ENCODE measurements at regions not wholly inside any gene's neighbourhood (a gene's known extent, or its start where the extent isn't known, plus 50 kb on each side); places are given as distances from the start of the nearest gene placed in this dataset.

DNA sequence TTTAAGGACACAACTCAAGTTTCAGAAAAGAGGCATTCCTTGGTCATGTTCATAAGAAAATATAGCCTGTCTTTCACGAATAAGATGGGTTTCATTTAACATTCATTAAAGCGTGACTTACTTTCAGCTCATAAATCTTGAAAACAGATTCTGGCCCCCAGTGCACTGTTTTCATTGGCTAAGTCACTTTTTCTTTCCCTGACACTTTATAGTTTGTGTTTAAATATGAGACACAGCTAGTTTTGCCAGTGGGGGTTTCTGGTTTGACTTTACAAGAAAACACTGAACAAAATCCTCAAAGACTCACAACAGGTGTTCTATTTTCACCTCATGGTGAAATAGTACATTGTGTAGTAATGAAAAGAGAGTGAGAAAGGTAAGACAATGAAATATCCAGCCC, 65.9 kb downstream of the PHLDA1 start:
- Mint-ChIP-seq H3K27ac (no peak overlapping the region), H3K27me3 (ENCODE audit: insufficient read depth, low read depth, poor library complexity) (peaks cover 8% of the 10 kb centered on the region), H3K9me3 (no peaks in the 10 kb centered on the region), H3K4me3 (no peak overlapping the region), H3K4me1 (peaks cover 27% of the 10 kb centered on the region), H3K36me3 (ENCODE audit: low read depth) (no peaks in the 10 kb centered on the region)
- Histone ChIP-seq H3K4me3 (no peak overlapping the region), H4K20me1 (replicated peaks; ENCODE audit: insufficient read depth) (no peaks in the 10 kb centered on the region), H3K4me2 (no peak overlapping the region), H3K27me3 (ENCODE audit: insufficient read depth) (no peaks in the 10 kb centered on the region), H3K79me2 (replicated peaks; ENCODE audit: insufficient read depth) (no peaks in the 10 kb centered on the region), H3K36me3 (ENCODE audit: insufficient read depth) (no peaks in the 10 kb centered on the region), H3F3A (replicated peaks; ENCODE audit: low read depth) (0 out of 2 replicates have a peak, but pooled peaks cover under 1% of the 10 kb centered on the region), H3K9me2 (ENCODE audit: insufficient read depth) (peaks cover 5% of the 10 kb centered on the region; the same call in 1 of the 2 replicates), H3K27ac (ENCODE audit: low read depth) (no peak overlapping the region), H3K4me1 (ENCODE audit: insufficient read depth) (peaks cover 24% of the 10 kb centered on the region), H2AFZ (no peak overlapping the region)
- ATAC-seq = no peak
- no peak for DNase-seq (ENCODE audit: low spot score)
- TF ChIP-seq EZH2 (IDR thresholded peaks at IDR 0.05; ENCODE audit: low read depth, unreplicated experiment) (no peak), EZH2phosphoT487 (IDR thresholded peaks at IDR 0.05; ENCODE audit: unreplicated experiment) (no peak), CREB1 (CRISPR knock-in tag; IDR thresholded peaks at IDR 0.05; ENCODE audit: low read depth) (no peak), ZNF331 (CRISPR knock-in tag; IDR thresholded peaks at IDR 0.05; ENCODE audit: low read depth) (no peak), JUNB (IDR thresholded peaks at IDR 0.05; ENCODE audit: unreplicated experiment) (no peak), ZNF114 (CRISPR knock-in tag; IDR thresholded peaks at IDR 0.05) (no peak), POLR2AphosphoS5 (IDR thresholded peaks at IDR 0.05; ENCODE audit: low read depth) (no peak)
- TF ChIP-seq, protein P1, sequence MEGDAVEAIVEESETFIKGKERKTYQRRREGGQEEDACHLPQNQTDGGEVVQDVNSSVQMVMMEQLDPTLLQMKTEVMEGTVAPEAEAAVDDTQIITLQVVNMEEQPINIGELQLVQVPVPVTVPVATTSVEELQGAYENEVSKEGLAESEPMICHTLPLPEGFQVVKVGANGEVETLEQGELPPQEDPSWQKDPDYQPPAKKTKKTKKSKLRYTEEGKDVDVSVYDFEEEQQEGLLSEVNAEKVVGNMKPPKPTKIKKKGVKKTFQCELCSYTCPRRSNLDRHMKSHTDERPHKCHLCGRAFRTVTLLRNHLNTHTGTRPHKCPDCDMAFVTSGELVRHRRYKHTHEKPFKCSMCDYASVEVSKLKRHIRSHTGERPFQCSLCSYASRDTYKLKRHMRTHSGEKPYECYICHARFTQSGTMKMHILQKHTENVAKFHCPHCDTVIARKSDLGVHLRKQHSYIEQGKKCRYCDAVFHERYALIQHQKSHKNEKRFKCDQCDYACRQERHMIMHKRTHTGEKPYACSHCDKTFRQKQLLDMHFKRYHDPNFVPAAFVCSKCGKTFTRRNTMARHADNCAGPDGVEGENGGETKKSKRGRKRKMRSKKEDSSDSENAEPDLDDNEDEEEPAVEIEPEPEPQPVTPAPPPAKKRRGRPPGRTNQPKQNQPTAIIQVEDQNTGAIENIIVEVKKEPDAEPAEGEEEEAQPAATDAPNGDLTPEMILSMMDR (conservative IDR thresholded peaks at IDR 0.05; ENCODE audit: low read depth in 2 of 2) = no peak
- TF ChIP-seq, protein P2, sequence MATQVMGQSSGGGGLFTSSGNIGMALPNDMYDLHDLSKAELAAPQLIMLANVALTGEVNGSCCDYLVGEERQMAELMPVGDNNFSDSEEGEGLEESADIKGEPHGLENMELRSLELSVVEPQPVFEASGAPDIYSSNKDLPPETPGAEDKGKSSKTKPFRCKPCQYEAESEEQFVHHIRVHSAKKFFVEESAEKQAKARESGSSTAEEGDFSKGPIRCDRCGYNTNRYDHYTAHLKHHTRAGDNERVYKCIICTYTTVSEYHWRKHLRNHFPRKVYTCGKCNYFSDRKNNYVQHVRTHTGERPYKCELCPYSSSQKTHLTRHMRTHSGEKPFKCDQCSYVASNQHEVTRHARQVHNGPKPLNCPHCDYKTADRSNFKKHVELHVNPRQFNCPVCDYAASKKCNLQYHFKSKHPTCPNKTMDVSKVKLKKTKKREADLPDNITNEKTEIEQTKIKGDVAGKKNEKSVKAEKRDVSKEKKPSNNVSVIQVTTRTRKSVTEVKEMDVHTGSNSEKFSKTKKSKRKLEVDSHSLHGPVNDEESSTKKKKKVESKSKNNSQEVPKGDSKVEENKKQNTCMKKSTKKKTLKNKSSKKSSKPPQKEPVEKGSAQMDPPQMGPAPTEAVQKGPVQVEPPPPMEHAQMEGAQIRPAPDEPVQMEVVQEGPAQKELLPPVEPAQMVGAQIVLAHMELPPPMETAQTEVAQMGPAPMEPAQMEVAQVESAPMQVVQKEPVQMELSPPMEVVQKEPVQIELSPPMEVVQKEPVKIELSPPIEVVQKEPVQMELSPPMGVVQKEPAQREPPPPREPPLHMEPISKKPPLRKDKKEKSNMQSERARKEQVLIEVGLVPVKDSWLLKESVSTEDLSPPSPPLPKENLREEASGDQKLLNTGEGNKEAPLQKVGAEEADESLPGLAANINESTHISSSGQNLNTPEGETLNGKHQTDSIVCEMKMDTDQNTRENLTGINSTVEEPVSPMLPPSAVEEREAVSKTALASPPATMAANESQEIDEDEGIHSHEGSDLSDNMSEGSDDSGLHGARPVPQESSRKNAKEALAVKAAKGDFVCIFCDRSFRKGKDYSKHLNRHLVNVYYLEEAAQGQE (IDR thresholded peaks at IDR 0.05; ENCODE audit: unreplicated experiment) = no peak
- TF ChIP-seq, protein P3, sequence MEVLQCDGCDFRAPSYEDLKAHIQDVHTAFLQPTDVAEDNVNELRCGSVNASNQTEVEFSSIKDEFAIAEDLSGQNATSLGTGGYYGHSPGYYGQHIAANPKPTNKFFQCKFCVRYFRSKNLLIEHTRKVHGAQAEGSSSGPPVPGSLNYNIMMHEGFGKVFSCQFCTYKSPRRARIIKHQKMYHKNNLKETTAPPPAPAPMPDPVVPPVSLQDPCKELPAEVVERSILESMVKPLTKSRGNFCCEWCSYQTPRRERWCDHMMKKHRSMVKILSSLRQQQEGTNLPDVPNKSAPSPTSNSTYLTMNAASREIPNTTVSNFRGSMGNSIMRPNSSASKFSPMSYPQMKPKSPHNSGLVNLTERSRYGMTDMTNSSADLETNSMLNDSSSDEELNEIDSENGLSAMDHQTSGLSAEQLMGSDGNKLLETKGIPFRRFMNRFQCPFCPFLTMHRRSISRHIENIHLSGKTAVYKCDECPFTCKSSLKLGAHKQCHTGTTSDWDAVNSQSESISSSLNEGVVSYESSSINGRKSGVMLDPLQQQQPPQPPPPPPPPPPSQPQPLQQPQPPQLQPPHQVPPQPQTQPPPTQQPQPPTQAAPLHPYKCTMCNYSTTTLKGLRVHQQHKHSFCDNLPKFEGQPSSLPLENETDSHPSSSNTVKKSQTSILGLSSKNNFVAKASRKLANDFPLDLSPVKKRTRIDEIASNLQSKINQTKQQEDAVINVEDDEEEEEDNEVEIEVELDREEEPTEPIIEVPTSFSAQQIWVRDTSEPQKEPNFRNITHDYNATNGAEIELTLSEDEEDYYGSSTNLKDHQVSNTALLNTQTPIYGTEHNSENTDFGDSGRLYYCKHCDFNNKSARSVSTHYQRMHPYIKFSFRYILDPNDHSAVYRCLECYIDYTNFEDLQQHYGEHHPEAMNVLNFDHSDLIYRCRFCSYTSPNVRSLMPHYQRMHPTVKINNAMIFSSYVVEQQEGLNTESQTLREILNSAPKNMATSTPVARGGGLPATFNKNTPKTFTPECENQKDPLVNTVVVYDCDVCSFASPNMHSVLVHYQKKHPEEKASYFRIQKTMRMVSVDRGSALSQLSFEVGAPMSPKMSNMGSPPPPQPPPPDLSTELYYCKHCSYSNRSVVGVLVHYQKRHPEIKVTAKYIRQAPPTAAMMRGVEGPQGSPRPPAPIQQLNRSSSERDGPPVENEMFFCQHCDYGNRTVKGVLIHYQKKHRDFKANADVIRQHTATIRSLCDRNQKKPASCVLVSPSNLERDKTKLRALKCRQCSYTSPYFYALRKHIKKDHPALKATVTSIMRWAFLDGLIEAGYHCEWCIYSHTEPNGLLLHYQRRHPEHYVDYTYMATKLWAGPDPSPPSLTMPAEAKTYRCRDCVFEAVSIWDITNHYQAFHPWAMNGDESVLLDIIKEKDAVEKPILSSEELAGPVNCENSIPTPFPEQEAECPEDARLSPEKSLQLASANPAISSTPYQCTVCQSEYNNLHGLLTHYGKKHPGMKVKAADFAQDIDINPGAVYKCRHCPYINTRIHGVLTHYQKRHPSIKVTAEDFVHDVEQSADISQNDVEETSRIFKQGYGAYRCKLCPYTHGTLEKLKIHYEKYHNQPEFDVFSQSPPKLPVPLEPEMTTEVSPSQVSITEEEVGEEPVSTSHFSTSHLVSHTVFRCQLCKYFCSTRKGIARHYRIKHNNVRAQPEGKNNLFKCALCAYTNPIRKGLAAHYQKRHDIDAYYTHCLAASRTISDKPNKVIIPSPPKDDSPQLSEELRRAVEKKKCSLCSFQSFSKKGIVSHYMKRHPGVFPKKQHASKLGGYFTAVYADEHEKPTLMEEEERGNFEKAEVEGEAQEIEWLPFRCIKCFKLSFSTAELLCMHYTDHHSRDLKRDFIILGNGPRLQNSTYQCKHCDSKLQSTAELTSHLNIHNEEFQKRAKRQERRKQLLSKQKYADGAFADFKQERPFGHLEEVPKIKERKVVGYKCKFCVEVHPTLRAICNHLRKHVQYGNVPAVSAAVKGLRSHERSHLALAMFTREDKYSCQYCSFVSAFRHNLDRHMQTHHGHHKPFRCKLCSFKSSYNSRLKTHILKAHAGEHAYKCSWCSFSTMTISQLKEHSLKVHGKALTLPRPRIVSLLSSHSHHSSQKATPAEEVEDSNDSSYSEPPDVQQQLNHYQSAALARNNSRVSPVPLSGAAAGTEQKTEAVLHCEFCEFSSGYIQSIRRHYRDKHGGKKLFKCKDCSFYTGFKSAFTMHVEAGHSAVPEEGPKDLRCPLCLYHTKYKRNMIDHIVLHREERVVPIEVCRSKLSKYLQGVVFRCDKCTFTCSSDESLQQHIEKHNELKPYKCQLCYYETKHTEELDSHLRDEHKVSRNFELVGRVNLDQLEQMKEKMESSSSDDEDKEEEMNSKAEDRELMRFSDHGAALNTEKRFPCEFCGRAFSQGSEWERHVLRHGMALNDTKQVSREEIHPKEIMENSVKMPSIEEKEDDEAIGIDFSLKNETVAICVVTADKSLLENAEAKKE (CRISPR knock-in tag; IDR thresholded peaks at IDR 0.05) = no peak

Measured in GM23338 (cell line).